ENCODE measurements at regions not wholly inside any gene's neighbourhood (a gene's known extent, or its start where the extent isn't known, plus 50 kb on each side); places are given as distances from the start of the nearest gene placed in this dataset.
A peak's percentile ranks its signal among the peaks of the same experiment; 100 is the strongest.

DNA sequence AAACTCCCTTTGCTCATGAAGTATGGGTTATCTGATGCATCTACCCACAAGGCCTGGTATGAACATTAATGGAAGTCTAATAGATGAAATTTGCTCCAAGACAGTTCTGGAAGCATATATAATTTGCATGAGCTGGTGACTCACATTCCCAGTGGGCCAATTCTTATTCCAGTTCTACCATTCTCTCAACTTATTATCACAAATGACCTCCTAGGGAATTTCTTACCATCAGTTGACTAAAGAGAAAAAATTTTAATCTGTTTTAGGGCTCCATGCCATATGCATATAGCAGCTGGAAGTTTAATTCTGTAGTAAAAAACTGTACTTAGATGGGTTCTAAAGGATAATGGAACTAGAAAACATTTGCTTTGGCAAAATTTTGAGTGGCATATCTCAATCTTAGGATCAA is 165.2 kb upstream of the COL3A1 start:
- peaks cover 4% of the 10 kb centered on the region for H3K4me1 ChIP-seq (ENCODE audit: control insufficient read depth, insufficient read depth, low read length)
- no peak overlapping the region for H3K27ac ChIP-seq (ENCODE audit: low read depth, low read length)
- H3K9ac ChIP-seq (ENCODE audit: low read length), result no peak overlapping the region

DNA sequence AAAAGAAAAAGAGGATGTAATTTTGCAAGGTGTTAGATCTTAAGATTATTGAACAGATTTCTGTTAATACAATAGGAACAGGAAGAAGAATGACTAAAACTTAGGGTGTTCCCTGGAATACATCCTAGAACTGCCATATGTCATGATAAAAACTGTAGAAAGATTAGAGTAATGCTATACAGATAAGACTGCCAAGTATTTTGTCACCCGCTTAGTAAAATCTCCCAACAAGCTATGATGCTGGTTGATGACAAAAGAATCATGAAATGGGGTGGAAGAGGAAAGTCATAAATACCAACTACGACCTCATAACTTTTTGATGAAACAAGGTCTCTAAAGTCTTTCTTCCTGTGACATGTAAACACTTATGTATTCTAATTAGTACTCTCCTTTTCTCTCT is 163.6 kb upstream of the COL3A1 start:
- Histone ChIP-seq H3K4me1 (ENCODE audit: control insufficient read depth, insufficient read depth, low read length) (peaks cover 4% of the 10 kb centered on the region), H3K27ac (ENCODE audit: low read depth, low read length) (no peak overlapping the region), H3K27me3 (ENCODE audit: control insufficient read depth, insufficient read depth, low read length) (no peaks in the 10 kb centered on the region), H3K36me3 (ENCODE audit: control insufficient read depth, insufficient read depth, low read length) (no peaks in the 10 kb centered on the region), H3K4me3 (ENCODE audit: low read length) (no peak overlapping the region), H3K9ac (ENCODE audit: low read length) (no peak overlapping the region)

More for the DNA sequence above, 165.2 kb upstream of the COL3A1 start:
- H3K27me3 ChIP-seq (ENCODE audit: control insufficient read depth, insufficient read depth, low read length), result no peaks in the 10 kb centered on the region
- no peaks in the 10 kb centered on the region for H3K36me3 ChIP-seq (ENCODE audit: control insufficient read depth, insufficient read depth, low read length)
- H3K4me3 ChIP-seq (ENCODE audit: low read length), result no peak overlapping the region

DNA sequence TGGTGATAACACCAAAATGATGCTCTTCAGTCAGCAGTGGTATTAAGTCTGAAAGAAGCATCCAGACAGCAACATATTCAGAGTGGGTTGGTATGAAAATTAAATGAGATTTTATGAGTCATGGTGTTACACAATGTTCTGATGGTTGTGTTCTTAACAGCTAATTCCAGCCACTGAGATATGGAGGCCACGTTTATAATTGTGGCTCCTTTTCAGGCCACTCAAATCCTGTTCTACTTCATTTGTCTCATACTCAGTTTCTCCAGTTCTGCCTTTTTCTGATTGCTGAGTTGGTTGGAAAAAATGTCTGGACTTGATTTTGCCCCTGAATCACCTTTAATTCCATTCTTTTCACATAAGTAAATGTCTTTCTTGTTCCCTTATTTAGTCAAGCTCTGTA is 162.7 kb upstream of the COL3A1 start:
- Histone ChIP-seq H3K27ac (ENCODE audit: low read depth, low read length) (no peak overlapping the region), H3K36me3 (ENCODE audit: control insufficient read depth, insufficient read depth, low read length) (no peaks in the 10 kb centered on the region), H3K27me3 (ENCODE audit: control insufficient read depth, insufficient read depth, low read length) (no peaks in the 10 kb centered on the region), H3K4me1 (ENCODE audit: control insufficient read depth, insufficient read depth, low read length) (peaks cover 4% of the 10 kb centered on the region), H3K4me3 (ENCODE audit: low read length) (no peak overlapping the region), H3K9ac (ENCODE audit: low read length) (no peak overlapping the region)

DNA sequence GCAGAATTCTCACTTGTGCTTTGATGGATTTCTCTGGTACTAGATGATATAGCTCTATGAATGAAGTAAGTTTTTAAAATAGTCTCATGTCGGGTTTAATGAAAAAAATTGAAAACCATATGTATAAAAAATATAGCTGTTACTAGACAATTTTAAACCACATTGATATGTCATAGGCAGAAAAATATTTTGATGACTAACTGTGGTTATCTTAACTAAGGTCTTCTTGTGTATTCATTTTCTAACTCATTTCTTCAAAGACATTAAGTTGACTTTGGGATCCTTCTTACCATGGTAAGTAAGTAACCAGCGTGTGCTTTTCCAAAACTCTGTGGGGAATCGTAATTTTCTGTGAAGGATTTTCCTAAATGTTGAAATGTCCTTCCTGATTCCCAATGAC is 160.9 kb upstream of the COL3A1 start:
- no peak overlapping the region for H3K4me3 ChIP-seq (ENCODE audit: low read length)
- no peaks in the 10 kb centered on the region for H3K36me3 ChIP-seq (ENCODE audit: control insufficient read depth, insufficient read depth, low read length)
- no peaks in the 10 kb centered on the region for H3K27me3 ChIP-seq (ENCODE audit: control insufficient read depth, insufficient read depth, low read length)
- H3K4me1 ChIP-seq (ENCODE audit: control insufficient read depth, insufficient read depth, low read length), result peaks cover 4% of the 10 kb centered on the region
- peak overlapping the region; percentile 1 for H3K27ac ChIP-seq (ENCODE audit: low read depth, low read length)
- no peak overlapping the region for H3K9ac ChIP-seq (ENCODE audit: low read length)

DNA sequence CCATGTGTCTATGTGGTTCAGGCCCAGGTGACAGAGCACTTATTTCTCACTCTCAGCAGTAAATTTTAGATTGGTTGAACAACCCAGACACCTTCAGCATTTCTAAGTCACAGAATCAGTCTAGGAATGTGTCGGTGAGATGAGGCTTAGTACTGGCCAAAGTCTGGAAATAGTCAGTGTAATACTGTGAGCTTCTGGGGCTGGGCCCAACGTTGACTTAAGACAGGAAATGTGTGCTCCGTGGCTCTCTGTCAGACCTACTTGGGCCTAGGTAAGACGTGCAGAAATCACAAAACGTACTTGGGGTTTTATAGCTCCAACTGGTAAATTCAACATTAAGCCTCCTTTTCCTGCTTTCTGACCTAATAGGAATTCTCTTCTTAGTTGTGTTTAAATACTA is 160.3 kb upstream of the COL3A1 start:
- peak overlapping the region; percentile 1 for H3K27ac ChIP-seq (ENCODE audit: low read depth, low read length)
- no peaks in the 10 kb centered on the region for H3K27me3 ChIP-seq (ENCODE audit: control insufficient read depth, insufficient read depth, low read length)
- H3K4me3 ChIP-seq (ENCODE audit: low read length), result no peak overlapping the region
- peaks cover 4% of the 10 kb centered on the region for H3K4me1 ChIP-seq (ENCODE audit: control insufficient read depth, insufficient read depth, low read length)
- no peaks in the 10 kb centered on the region for H3K36me3 ChIP-seq (ENCODE audit: control insufficient read depth, insufficient read depth, low read length)
- H3K9ac ChIP-seq (ENCODE audit: low read length), result no peak overlapping the region

DNA sequence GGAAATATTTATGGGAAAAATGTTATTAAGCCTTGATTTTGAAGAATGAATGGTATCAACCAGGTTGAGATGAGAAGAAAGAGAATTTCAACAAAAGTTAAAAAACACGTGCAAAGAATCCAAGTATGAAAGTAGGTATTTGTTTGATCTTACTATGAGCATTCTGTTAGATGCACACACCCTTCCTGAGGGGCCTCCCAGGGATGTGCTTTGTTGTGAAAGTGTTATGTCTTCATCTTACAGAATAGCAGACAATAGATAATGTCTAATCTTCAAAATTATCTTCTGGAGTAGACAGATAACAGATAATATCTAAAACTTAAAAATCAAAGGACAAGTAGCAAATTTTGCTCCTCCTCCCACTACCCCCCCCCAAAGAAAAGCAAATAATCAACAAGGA is 155.2 kb upstream of the COL3A1 start:
- no peak overlapping the region for H3K4me3 ChIP-seq (ENCODE audit: low read length)
- no peak overlapping the region for H3K27ac ChIP-seq (ENCODE audit: low read depth, low read length)
- no peaks in the 10 kb centered on the region for H3K4me1 ChIP-seq (ENCODE audit: control insufficient read depth, insufficient read depth, low read length)
- no peak overlapping the region for H3K9ac ChIP-seq (ENCODE audit: low read length)
- H3K36me3 ChIP-seq (ENCODE audit: control insufficient read depth, insufficient read depth, low read length), result no peaks in the 10 kb centered on the region
- H3K27me3 ChIP-seq (ENCODE audit: control insufficient read depth, insufficient read depth, low read length), result no peaks in the 10 kb centered on the region

DNA sequence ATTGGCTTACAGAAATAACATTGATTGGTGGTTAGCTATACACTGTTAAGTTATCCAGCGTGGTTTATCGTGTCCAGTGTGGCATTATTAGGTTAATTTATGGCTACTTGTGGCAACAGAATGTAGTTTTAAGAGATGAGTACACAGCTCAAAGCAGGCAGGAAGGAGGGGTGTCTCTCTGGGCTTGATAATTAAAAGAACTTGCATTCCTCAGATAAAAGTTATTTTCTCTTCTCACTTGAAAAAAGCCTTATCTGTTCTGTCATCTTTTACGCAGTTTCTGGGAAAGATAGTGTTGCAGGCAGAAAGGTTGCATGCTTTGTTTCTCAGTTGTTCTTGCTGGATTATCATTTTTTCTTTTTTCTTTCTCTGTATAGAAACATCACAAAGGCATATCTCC is 154.4 kb upstream of the COL3A1 start:
- no peak overlapping the region for H3K9ac ChIP-seq (ENCODE audit: low read length)
- H3K27ac ChIP-seq (ENCODE audit: low read depth, low read length), result no peak overlapping the region
- no peak overlapping the region for H3K4me3 ChIP-seq (ENCODE audit: low read length)
- no peaks in the 10 kb centered on the region for H3K36me3 ChIP-seq (ENCODE audit: control insufficient read depth, insufficient read depth, low read length)
- H3K4me1 ChIP-seq (ENCODE audit: control insufficient read depth, insufficient read depth, low read length), result no peaks in the 10 kb centered on the region
- H3K27me3 ChIP-seq (ENCODE audit: control insufficient read depth, insufficient read depth, low read length), result no peaks in the 10 kb centered on the region

DNA sequence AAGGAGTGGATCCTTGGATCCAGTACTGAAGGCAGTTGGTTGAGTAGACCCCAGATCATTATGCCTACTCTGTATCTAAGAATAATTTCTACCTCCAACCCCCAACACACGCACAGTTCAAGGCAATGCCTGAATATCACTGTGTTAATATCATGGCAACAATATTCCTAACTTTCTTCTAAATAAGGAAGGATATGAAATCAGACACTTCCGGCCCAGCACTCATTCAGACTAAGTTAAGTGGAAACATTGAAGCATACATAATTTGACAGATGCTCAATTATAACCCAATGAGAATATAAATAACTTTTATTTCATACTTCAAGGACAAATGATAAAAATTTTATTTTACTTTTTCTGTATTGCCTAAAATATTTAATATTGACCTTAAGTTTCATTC is 153.6 kb upstream of the COL3A1 start:
- H3K4me1 ChIP-seq (ENCODE audit: control insufficient read depth, insufficient read depth, low read length), result no peaks in the 10 kb centered on the region
- no peak overlapping the region for H3K27ac ChIP-seq (ENCODE audit: low read depth, low read length)
- H3K4me3 ChIP-seq (ENCODE audit: low read length), result no peak overlapping the region
- H3K36me3 ChIP-seq (ENCODE audit: control insufficient read depth, insufficient read depth, low read length), result no peaks in the 10 kb centered on the region
- no peaks in the 10 kb centered on the region for H3K27me3 ChIP-seq (ENCODE audit: control insufficient read depth, insufficient read depth, low read length)
- no peak overlapping the region for H3K9ac ChIP-seq (ENCODE audit: low read length)

DNA sequence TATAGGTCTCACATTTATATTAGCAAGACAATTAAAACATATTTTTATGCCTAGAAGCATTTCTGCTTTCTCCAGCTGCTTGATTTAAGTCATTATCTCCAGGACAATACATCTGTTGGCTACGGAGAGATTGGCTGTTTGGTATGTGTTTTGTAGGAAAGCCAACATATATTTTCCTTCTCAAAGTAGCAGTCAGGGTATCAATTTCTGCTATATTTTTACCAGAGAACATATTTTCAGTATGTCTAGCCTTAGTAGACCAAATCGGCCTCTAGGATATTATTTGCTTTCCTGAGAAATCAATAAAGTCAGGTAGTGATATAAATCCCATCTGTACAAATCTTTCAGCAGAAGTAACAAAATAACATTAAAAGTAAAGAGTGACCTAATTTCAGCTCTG is 150.0 kb upstream of the COL3A1 start:
- Histone ChIP-seq H3K4me3 (ENCODE audit: low read length) (no peak overlapping the region), H3K9ac (ENCODE audit: low read length) (no peak overlapping the region), H3K27ac (ENCODE audit: low read depth, low read length) (no peak overlapping the region), H3K36me3 (ENCODE audit: control insufficient read depth, insufficient read depth, low read length) (no peaks in the 10 kb centered on the region), H3K4me1 (ENCODE audit: control insufficient read depth, insufficient read depth, low read length) (no peaks in the 10 kb centered on the region), H3K27me3 (ENCODE audit: control insufficient read depth, insufficient read depth, low read length) (no peaks in the 10 kb centered on the region)

DNA sequence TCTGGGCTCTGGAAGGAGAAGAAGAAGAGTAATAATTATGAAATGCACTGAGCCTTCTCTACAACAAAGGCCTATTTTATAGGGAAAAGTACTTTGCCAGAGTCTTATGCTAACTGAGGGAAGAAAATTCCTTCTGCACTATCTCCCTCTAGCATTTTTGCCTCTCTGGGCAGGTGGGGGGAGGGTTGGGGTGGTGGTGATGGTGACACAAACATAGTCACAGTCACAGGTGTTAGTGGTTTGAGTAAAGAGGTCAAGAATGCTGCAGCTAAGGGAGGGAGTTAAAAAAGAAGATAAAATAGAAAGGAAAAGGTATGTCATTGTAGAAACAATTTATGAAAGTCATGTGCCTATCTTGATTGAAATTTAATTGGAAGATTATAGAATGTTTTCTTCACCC is 140.8 kb upstream of the COL3A1 start:
- H3K27me3 ChIP-seq (ENCODE audit: control insufficient read depth, insufficient read depth, low read length), result no peaks in the 10 kb centered on the region
- H3K27ac ChIP-seq (ENCODE audit: low read depth, low read length), result no peak overlapping the region
- no peak overlapping the region for H3K4me3 ChIP-seq (ENCODE audit: low read length)
- H3K9ac ChIP-seq (ENCODE audit: low read length), result no peak overlapping the region
- no peaks in the 10 kb centered on the region for H3K4me1 ChIP-seq (ENCODE audit: control insufficient read depth, insufficient read depth, low read length)
- no peaks in the 10 kb centered on the region for H3K36me3 ChIP-seq (ENCODE audit: control insufficient read depth, insufficient read depth, low read length)

DNA sequence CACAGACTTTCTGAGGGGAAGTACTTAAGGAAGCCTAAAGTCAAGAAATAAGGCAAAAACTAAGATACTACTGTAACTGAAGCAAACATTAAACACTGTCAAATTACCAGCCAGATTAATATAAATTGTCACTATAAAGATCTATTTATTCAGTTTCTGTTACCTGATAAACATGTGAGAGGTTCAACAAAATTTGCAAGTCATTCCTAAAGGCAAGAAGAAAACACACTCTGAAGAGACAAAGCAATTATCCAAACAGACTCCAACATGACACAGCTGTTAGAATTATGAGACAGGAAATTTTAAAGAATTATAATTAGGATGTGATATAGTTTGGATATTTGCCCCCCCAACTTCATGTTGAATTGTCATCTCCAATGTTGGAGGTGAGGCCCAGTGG is 140.4 kb upstream of the COL3A1 start:
- no peak overlapping the region for H3K4me3 ChIP-seq (ENCODE audit: low read length)
- H3K27me3 ChIP-seq (ENCODE audit: control insufficient read depth, insufficient read depth, low read length), result no peaks in the 10 kb centered on the region
- H3K27ac ChIP-seq (ENCODE audit: low read depth, low read length), result no peak overlapping the region
- no peaks in the 10 kb centered on the region for H3K36me3 ChIP-seq (ENCODE audit: control insufficient read depth, insufficient read depth, low read length)
- no peak overlapping the region for H3K9ac ChIP-seq (ENCODE audit: low read length)
- H3K4me1 ChIP-seq (ENCODE audit: control insufficient read depth, insufficient read depth, low read length), result no peaks in the 10 kb centered on the region

DNA sequence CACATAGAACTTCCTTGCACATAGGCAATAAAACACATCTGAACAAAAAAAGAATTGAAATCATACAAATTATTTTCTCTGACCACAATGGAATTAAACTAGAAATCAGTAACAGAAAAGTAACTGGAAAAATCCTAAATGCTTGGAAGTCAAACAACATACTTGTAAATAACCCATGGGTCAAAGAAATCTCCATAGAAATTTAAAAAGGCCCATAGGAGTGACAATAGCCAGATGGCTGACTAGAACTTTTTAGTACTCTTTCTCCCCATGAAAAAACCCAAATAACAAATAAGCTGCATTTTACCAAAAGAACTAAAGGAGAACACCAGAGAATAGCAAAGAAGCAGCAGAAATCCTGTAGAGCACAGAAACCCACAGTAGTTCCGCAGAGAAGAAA is 139.2 kb upstream of the COL3A1 start:
- Histone ChIP-seq H3K27me3 (ENCODE audit: control insufficient read depth, insufficient read depth, low read length) (no peaks in the 10 kb centered on the region), H3K27ac (ENCODE audit: low read depth, low read length) (no peak overlapping the region), H3K9ac (ENCODE audit: low read length) (no peak overlapping the region), H3K4me3 (ENCODE audit: low read length) (no peak overlapping the region), H3K36me3 (ENCODE audit: control insufficient read depth, insufficient read depth, low read length) (no peaks in the 10 kb centered on the region), H3K4me1 (ENCODE audit: control insufficient read depth, insufficient read depth, low read length) (no peaks in the 10 kb centered on the region)

DNA sequence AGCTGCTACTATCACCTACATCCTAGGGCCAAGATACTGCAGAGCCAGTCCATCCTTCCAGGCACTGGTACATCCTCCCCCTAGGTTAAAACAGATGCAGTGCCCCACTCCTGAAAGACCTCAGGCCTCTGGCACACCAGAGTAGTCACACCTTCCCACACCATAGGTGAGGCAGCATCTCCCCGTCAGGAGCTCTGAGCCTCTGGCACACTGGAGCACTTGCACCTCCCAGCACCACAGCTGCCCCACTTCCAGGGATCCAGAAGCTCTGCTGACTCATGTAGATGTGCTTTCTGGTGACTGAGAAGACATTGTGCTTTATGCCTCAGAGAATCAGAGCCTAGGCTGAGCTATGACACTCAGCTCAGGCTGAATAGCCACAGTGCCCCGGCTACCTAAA is 138.4 kb upstream of the COL3A1 start:
- Histone ChIP-seq H3K27me3 (ENCODE audit: control insufficient read depth, insufficient read depth, low read length) (no peaks in the 10 kb centered on the region), H3K36me3 (ENCODE audit: control insufficient read depth, insufficient read depth, low read length) (no peaks in the 10 kb centered on the region), H3K27ac (ENCODE audit: low read depth, low read length) (no peak overlapping the region), H3K4me3 (ENCODE audit: low read length) (no peak overlapping the region), H3K4me1 (ENCODE audit: control insufficient read depth, insufficient read depth, low read length) (no peaks in the 10 kb centered on the region), H3K9ac (ENCODE audit: low read length) (no peak overlapping the region)

DNA sequence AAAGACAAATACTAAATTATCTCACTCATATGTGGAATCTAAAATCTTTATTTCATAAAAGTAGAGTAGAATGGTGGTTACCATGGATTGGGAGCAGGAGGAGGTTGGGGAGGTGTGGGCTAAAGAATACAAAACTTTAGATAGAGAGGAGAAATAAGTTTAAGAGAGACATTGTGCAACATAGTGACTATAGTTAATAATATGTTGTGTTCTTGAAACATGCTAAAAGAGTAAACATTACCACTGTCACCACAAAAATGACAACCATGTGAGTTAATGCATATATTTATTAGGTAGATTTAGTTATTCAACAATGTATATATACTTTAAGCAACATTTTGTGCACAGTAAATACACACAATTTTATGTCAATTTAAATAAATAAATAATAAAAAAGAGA is 128.5 kb upstream of the COL3A1 start:
- no peak overlapping the region for H3K27ac ChIP-seq (ENCODE audit: low read depth, low read length)
- no peaks in the 10 kb centered on the region for H3K4me1 ChIP-seq (ENCODE audit: control insufficient read depth, insufficient read depth, low read length)
- no peaks in the 10 kb centered on the region for H3K27me3 ChIP-seq (ENCODE audit: control insufficient read depth, insufficient read depth, low read length)
- no peak overlapping the region for H3K4me3 ChIP-seq (ENCODE audit: low read length)
- no peak overlapping the region for H3K9ac ChIP-seq (ENCODE audit: low read length)
- H3K36me3 ChIP-seq (ENCODE audit: control insufficient read depth, insufficient read depth, low read length), result no peaks in the 10 kb centered on the region
